ENCODE measurements at regions not wholly inside any gene's neighbourhood (a gene's known extent, or its start where the extent isn't known, plus 50 kb on each side); places are given as distances from the start of the nearest gene placed in this dataset.

GRCh38 chr12:97274386-97274785 is 188.2 kb upstream of the RMST start:
- no peak for DNase-seq (ENCODE audit: low spot score)

GRCh38 chr12:97275256-97275655 is 187.3 kb upstream of the RMST start:
- no peak for DNase-seq (ENCODE audit: low spot score)

GRCh38 chr12:97275728-97276590 is 186.6 kb upstream of the RMST start:
- no peak for DNase-seq (ENCODE audit: low spot score)

- DNase-seq (ENCODE audit: low spot score): no peak
These were observed 185.8 kb upstream of the RMST start for GRCh38 chr12:97276661-97277429.

GRCh38 chr12:97283297-97283696 is 179.3 kb upstream of the RMST start:
- no peak for DNase-seq (ENCODE audit: low spot score)

- no peak for DNase-seq (ENCODE audit: low spot score)
These were observed 174.1 kb upstream of the RMST start for GRCh38 chr12:97288531-97288930.

- DNase-seq (ENCODE audit: low spot score): no peak
These were observed 170.0 kb upstream of the RMST start for GRCh38 chr12:97292588-97292987.

- no peak for DNase-seq (ENCODE audit: low spot score)
These were observed 169.1 kb upstream of the RMST start for GRCh38 chr12:97293541-97293940.

- no peak for DNase-seq (ENCODE audit: low spot score)
These were observed 162.8 kb upstream of the RMST start for GRCh38 chr12:97299847-97300246.

GRCh38 chr12:97300431-97300830 is 162.2 kb upstream of the RMST start:
- no peak for DNase-seq (ENCODE audit: low spot score)

- DNase-seq (ENCODE audit: low spot score): no peak
These were observed 161.7 kb upstream of the RMST start for GRCh38 chr12:97300891-97301290.

- DNase-seq (ENCODE audit: low spot score): no peak
These were observed 161.0 kb upstream of the RMST start for GRCh38 chr12:97301576-97301975.

GRCh38 chr12:97305651-97306050 is 157.0 kb upstream of the RMST start:
- DNase-seq (ENCODE audit: low spot score): no peak

- DNase-seq (ENCODE audit: low spot score): no peak
These were observed 156.5 kb upstream of the RMST start for GRCh38 chr12:97306147-97306546.

GRCh38 chr12:97308576-97309198 is 153.9 kb upstream of the RMST start:
- no peak for DNase-seq (ENCODE audit: low spot score)

- no peak for DNase-seq (ENCODE audit: low spot score)
These were observed 152.7 kb upstream of the RMST start for GRCh38 chr12:97309921-97310320.

- no peak for DNase-seq (ENCODE audit: low spot score)
These were observed 150.0 kb upstream of the RMST start for GRCh38 chr12:97312570-97313135.

GRCh38 chr12:97313471-97314190 is 149.0 kb upstream of the RMST start:
- DNase-seq (ENCODE audit: low spot score): no peak

- no peak for DNase-seq (ENCODE audit: low spot score)
These were observed 146.3 kb upstream of the RMST start for GRCh38 chr12:97316321-97316720.

- DNase-seq (ENCODE audit: low spot score): no peak
These were observed 141.0 kb upstream of the RMST start for GRCh38 chr12:97321621-97322020.

GRCh38 chr12:97322388-97322787 is 140.2 kb upstream of the RMST start:
- no peak for DNase-seq (ENCODE audit: low spot score)

GRCh38 chr12:97323154-97323553 is 139.4 kb upstream of the RMST start:
- no peak for DNase-seq (ENCODE audit: low spot score)

Data from ureter (tissue), 1 donor.